GM18507 (cell line): ENCODE measurements at regions not wholly inside any gene's neighbourhood (a gene's known extent, or its start where the extent isn't known, plus 50 kb on each side); places are given as distances from the start of the nearest gene placed in this dataset.
"Not testable (repeated sequence)": the region's sequence is repeated elsewhere in the genome, so short reads cannot be mapped to it uniquely, and the experiment has no call there.

Source experiments
- DNase-seq: peaks from one replicate; pipeline ENCODE4 v3.0.0; 2011; ENCODE audit warnings: low read depth; ENCODE audit not compliant: insufficient read length; ENCODE audit errors: extremely low spot score
- FAIRE-seq: peaks from 2 replicates; lab custom pipeline; 2011; peaks lifted over from hg19 to GRCh38; lab: Jason Lieb, UNC

- FAIRE-seq, result no peak
These were observed 317.7 kb downstream of the EDEM1 start for GRCh38 chr3:5505163-5505562.

GRCh38 chr3:5505997-5506396 is 318.5 kb downstream of the EDEM1 start:
- FAIRE-seq, result no peak
- DNase-seq, result no peak

More at GRCh38 chr3:5505163-5505562, 317.7 kb downstream of the EDEM1 start:
- DNase-seq, result no peak

- not testable (repeated sequence) for FAIRE-seq, DNase-seq
These were observed 321.4 kb downstream of the EDEM1 start for GRCh38 chr3:5508860-5509259.

GRCh38 chr3:5510300-5510699 is 322.8 kb downstream of the EDEM1 start:
- FAIRE-seq, result no peak
- DNase-seq, result no peak

- DNase-seq (no peak), FAIRE-seq (no peak)
These were observed 330.4 kb downstream of the EDEM1 start for GRCh38 chr3:5517921-5518320.

- FAIRE-seq (no peak), DNase-seq (no peak)
These were observed 332.7 kb downstream of the EDEM1 start for GRCh38 chr3:5520237-5520636.

- DNase-seq (no peak), FAIRE-seq (no peak)
These were observed 335.6 kb downstream of the EDEM1 start for GRCh38 chr3:5523125-5523524.

GRCh38 chr3:5531039-5531438 is 343.5 kb downstream of the EDEM1 start:
- FAIRE-seq (no peak), DNase-seq (no peak)

GRCh38 chr3:5531741-5532290 is 344.3 kb downstream of the EDEM1 start:
- no peak for FAIRE-seq

GRCh38 chr3:5540532-5540931 is 353.0 kb downstream of the EDEM1 start:
- no peak for DNase-seq
- FAIRE-seq, result no peak

More at GRCh38 chr3:5531741-5532290, 344.3 kb downstream of the EDEM1 start:
- no peak for DNase-seq

GRCh38 chr3:5542472-5542871 is 355.0 kb downstream of the EDEM1 start:
- FAIRE-seq, result no peak

GRCh38 chr3:5543047-5543446 is 355.5 kb downstream of the EDEM1 start:
- FAIRE-seq (no peak), DNase-seq (no peak)

More at GRCh38 chr3:5542472-5542871, 355.0 kb downstream of the EDEM1 start:
- DNase-seq, result no peak

GRCh38 chr3:5545719-5546118 is 358.2 kb downstream of the EDEM1 start:
- no peak for DNase-seq
- no peak for FAIRE-seq

- DNase-seq (no peak), FAIRE-seq (no peak)
These were observed 365.7 kb downstream of the EDEM1 start for GRCh38 chr3:5553203-5553602.

- FAIRE-seq (no peak), DNase-seq (no peak)
These were observed 366.8 kb downstream of the EDEM1 start for GRCh38 chr3:5554245-5554747.

GRCh38 chr3:5560199-5560598 is 372.7 kb downstream of the EDEM1 start:
- DNase-seq (no peak), FAIRE-seq (no peak)

GRCh38 chr3:5563537-5564277 is 376.2 kb downstream of the EDEM1 start:
- no peak for DNase-seq
- FAIRE-seq, result no peak

GRCh38 chr3:5564278-5564666 is 376.8 kb downstream of the EDEM1 start:
- DNase-seq, result no peak
- FAIRE-seq, result no peak

- DNase-seq (no peak), FAIRE-seq (peak; percentile 42)
These were observed 377.5 kb downstream of the EDEM1 start for GRCh38 chr3:5565026-5565425.

- DNase-seq (no peak), FAIRE-seq (no peak)
These were observed 379.6 kb downstream of the EDEM1 start for GRCh38 chr3:5567113-5567512.

GRCh38 chr3:5568451-5568850 is 380.9 kb downstream of the EDEM1 start:
- peak; percentile 68 for FAIRE-seq
- DNase-seq, result no peak
